Coronary artery (tissue), 2 donors: ENCODE measurements at regions not wholly inside any gene's neighbourhood (a gene's known extent, or its start where the extent isn't known, plus 50 kb on each side); places are given as distances from the start of the nearest gene placed in this dataset.

Source experiments
- DNase-seq: peaks from one replicate; pipeline ENCODE4 v3.0.0-alpha.2; 2017; ENCODE audit warnings: low spot score
- H3K27ac ChIP-seq, 2 donors: fragments of 200-600 bp; sonication (generic); one replicate each; pipeline ENCODE4 v1.5.1; 2016 to 2019
- H3K4me3 ChIP-seq: fragments of 200-600 bp; sonication (generic); 2 replicates; pipeline ENCODE4 v1.5.1; 2016; ENCODE audit warnings: mild to moderate bottlenecking, moderate library complexity
- TF ChIP-seq, protein P1 (sequence below): fragments of 200-600 bp; sonication (generic); IDR thresholded peaks from one replicate; pipeline ENCODE4 v1.5.1; 2019; ENCODE audit warnings: antibody characterized with exemption

GRCh38 chr1:60835649-60836048, 246.7 kb upstream of the NFIA start:
- TF ChIP-seq, protein P1, sequence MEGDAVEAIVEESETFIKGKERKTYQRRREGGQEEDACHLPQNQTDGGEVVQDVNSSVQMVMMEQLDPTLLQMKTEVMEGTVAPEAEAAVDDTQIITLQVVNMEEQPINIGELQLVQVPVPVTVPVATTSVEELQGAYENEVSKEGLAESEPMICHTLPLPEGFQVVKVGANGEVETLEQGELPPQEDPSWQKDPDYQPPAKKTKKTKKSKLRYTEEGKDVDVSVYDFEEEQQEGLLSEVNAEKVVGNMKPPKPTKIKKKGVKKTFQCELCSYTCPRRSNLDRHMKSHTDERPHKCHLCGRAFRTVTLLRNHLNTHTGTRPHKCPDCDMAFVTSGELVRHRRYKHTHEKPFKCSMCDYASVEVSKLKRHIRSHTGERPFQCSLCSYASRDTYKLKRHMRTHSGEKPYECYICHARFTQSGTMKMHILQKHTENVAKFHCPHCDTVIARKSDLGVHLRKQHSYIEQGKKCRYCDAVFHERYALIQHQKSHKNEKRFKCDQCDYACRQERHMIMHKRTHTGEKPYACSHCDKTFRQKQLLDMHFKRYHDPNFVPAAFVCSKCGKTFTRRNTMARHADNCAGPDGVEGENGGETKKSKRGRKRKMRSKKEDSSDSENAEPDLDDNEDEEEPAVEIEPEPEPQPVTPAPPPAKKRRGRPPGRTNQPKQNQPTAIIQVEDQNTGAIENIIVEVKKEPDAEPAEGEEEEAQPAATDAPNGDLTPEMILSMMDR: no peak
- no peak for DNase-seq
- H3K27ac ChIP-seq: no peak overlapping the region
- H3K4me3 ChIP-seq: no peak overlapping the region

DNA sequence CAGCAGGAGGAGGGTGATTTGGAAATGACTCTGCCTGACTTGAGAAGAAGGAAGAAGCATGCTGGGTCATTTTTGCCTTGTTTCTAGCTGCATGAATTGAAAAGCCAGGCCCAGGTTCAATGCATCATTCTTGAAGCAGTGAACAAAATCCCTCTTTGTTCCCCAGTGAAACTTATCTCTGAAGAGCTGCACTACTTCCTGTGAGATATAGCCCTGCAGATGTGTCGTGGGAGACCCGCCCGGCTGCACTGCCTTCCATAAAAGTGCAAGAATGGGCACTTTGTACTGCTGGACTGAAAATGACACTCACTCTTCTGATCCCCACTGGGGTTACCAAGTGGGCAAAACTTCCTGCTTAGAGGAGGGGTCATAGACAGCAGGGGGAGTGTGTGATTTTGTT, 249.2 kb upstream of the NFIA start:
- no peak for DNase-seq
- no peak overlapping the region for H3K27ac ChIP-seq
- TF ChIP-seq, protein P1: no peak
- H3K4me3 ChIP-seq: no peak overlapping the region

DNA sequence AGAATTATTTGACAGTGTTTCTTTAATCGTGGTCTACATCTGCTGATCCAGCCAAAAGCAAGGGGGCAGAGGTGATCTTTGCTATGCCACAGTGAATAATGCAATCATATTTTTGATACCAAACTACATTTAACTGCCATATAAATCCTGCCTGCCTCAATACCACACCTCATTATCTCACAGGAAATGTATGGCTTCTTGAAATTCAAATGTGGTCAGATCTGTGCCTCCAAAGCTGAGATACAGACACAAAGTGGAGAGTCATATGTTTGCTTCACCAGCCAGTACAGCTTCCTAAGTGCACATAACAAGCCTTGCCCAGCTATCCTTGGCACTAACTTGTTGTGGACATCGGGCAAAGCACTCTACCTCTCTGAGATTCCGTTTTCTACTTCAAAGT, 250.0 kb upstream of the NFIA start:
- no peak for DNase-seq
- Histone ChIP-seq H3K27ac (no peak overlapping the region), H3K4me3 (no peak overlapping the region)
- TF ChIP-seq, protein P1: no peak

- Histone ChIP-seq H3K27ac (no peak overlapping the region), H3K4me3 (no peak overlapping the region)
- DNase-seq: no peak
- TF ChIP-seq, protein P1: no peak
Observed at GRCh38 chr1:60831780-60832179, 250.6 kb upstream of the NFIA start.

DNA sequence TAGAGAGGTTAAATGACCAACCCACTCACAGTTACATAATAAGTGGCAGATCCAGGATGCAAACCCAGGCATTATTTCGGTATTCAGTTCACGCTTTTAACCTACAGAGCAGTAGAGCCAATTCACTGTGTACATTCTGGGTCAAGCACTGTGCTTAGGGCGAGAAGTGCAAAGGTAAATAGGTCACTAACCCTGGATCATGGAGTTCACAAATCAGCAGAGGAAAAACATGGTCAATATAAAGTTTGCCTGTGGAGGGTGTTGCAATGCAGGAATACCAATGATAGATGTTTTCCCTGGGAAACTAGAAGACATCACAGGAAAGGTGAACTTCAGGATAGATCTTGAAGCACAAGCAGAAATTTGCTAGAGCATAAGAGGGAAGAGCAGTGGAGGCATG, 253.4 kb upstream of the NFIA start:
- TF ChIP-seq, protein P1: no peak
- H3K27ac ChIP-seq: no peak overlapping the region
- no peak overlapping the region for H3K4me3 ChIP-seq
- no peak for DNase-seq

DNA sequence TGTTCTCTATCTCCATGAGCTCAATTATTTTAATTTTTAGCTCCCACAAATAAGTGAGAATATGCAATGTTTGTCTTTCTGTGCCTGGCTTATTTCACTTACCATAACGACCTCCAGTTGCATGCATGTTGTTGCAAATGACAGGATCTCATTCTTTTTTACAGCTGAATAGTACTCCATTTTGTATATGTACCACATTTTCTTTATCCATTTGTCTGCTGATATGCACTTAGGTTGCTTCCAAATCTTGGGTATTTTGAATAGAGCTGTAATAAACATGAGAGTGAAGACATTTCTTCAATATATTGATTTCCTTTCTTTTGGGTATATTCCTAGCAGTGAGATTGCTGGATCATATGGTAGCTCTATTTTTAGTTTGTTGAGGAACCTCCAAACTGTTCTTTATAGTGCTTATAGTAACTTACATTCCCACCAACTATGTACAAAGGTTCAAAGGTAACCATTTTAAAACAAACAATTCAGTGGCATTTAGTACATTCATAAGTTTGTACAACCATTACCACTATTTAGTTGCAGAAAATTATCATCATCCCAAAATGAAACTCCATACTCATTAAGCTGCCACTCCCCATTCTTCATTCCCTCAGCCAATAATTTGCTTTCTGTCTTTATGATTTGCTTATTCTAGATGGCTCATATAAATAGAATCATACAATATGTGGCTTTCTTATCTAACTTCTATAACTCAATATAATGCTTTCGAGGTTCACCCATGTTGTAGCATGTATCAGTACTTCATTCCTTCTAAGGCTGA, 255.9 kb upstream of the NFIA start:
- H3K27ac ChIP-seq: no peak overlapping the region
- no peak overlapping the region for H3K4me3 ChIP-seq
- DNase-seq: no peak
- TF ChIP-seq, protein P1: no peak

DNA sequence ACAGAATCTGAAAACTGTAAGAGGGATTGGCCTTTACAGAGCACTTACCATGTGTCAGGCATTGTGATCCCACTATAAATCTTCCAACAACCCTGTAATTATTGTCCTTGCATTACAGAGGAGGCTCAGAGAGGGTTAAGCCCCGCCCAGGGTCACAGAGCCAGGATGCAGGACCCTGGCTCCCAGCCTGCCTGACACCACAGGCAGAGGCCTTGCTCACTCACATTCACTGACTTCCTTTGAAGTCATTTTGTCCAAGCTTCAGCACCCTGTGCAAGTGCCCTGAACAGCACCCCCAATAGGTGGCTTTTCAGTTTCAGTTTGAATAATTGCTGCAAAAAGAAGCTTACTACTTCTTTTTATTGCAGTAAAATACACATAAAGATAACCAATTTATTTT, 256.8 kb upstream of the NFIA start:
- Histone ChIP-seq H3K4me3 (no peak overlapping the region), H3K27ac (no peak overlapping the region)
- no peak for DNase-seq
- TF ChIP-seq, protein P1: no peak
